ENCODE measurements at regions not wholly inside any gene's neighbourhood (a gene's known extent, or its start where the extent isn't known, plus 50 kb on each side); places are given as distances from the start of the nearest gene placed in this dataset.

- no peak for TF ChIP-seq SIN3A (IDR thresholded peaks at IDR 0.05; ENCODE audit: borderline replicate concordance, insufficient read depth, low read length)
- no peak for TF ChIP-seq TAF1 (IDR thresholded peaks at IDR 0.05; ENCODE audit: borderline replicate concordance, insufficient read depth, low read length)
- no peak for TF ChIP-seq REST (IDR thresholded peaks at IDR 0.05; ENCODE audit: insufficient read depth in 1 of 2, low read depth in 2 of 2, low read length in 2 of 2)
- no peak for TF ChIP-seq FOXP2 (optimal IDR thresholded peaks at IDR 0.05; ENCODE audit: borderline replicate concordance, extremely low read depth, extremely low read length, insufficient read depth)
- no peak for TF ChIP-seq POLR2AphosphoS5 (IDR thresholded peaks at IDR 0.05; ENCODE audit: low read depth, low read length)
Observed at GRCh38 chr15:95869920-95870319, 460.6 kb upstream of the NR2F2 start.

GRCh38 chr15:95872366-95872771 lies 458.1 kb upstream of the NR2F2 start:
- TF ChIP-seq POLR2AphosphoS5 (IDR thresholded peaks at IDR 0.05; ENCODE audit: low read depth, low read length), result no peak
- TF ChIP-seq FOXP2 (optimal IDR thresholded peaks at IDR 0.05; ENCODE audit: borderline replicate concordance, extremely low read depth, extremely low read length, insufficient read depth), result no peak
- no peak for TF ChIP-seq SIN3A (IDR thresholded peaks at IDR 0.05; ENCODE audit: borderline replicate concordance, insufficient read depth, low read length)
- no peak for TF ChIP-seq TAF1 (IDR thresholded peaks at IDR 0.05; ENCODE audit: borderline replicate concordance, insufficient read depth, low read length)
- TF ChIP-seq REST (IDR thresholded peaks at IDR 0.05; ENCODE audit: insufficient read depth in 1 of 2, low read depth in 2 of 2, low read length in 2 of 2), result no peak

GRCh38 chr15:95874637-95875036 lies 455.9 kb upstream of the NR2F2 start:
- TF ChIP-seq SIN3A (IDR thresholded peaks at IDR 0.05; ENCODE audit: borderline replicate concordance, insufficient read depth, low read length) (no peak), POLR2AphosphoS5 (IDR thresholded peaks at IDR 0.05; ENCODE audit: low read depth, low read length) (no peak), REST (IDR thresholded peaks at IDR 0.05; ENCODE audit: insufficient read depth in 1 of 2, low read depth in 2 of 2, low read length in 2 of 2) (no peak), TAF1 (IDR thresholded peaks at IDR 0.05; ENCODE audit: borderline replicate concordance, insufficient read depth, low read length) (no peak), FOXP2 (optimal IDR thresholded peaks at IDR 0.05; ENCODE audit: borderline replicate concordance, extremely low read depth, extremely low read length, insufficient read depth) (no peak)

- TF ChIP-seq FOXP2 (optimal IDR thresholded peaks at IDR 0.05; ENCODE audit: borderline replicate concordance, extremely low read depth, extremely low read length, insufficient read depth), result no peak
- no peak for TF ChIP-seq POLR2AphosphoS5 (IDR thresholded peaks at IDR 0.05; ENCODE audit: low read depth, low read length)
- no peak for TF ChIP-seq SIN3A (IDR thresholded peaks at IDR 0.05; ENCODE audit: borderline replicate concordance, insufficient read depth, low read length)
- no peak for TF ChIP-seq REST (IDR thresholded peaks at IDR 0.05; ENCODE audit: insufficient read depth in 1 of 2, low read depth in 2 of 2, low read length in 2 of 2)
- TF ChIP-seq TAF1 (IDR thresholded peaks at IDR 0.05; ENCODE audit: borderline replicate concordance, insufficient read depth, low read length), result no peak
Observed at GRCh38 chr15:95875121-95875643, 455.3 kb upstream of the NR2F2 start.

All from PFSK-1 (cell line).